HUES48 (cell line): ENCODE measurements at regions not wholly inside any gene's neighbourhood (a gene's known extent, or its start where the extent isn't known, plus 50 kb on each side); places are given as distances from the start of the nearest gene placed in this dataset.

ENCODE experiments used
- H3K27ac ChIP-seq: one replicate; pipeline ENCODE4 v1.7.0; 2013; ENCODE audit warnings: low read depth, low read length, inconsistent platforms
- H3K27me3 ChIP-seq: 2 replicates; pipeline ENCODE4 v1.6.1; 2013; ENCODE audit warnings: mild to moderate bottlenecking, low read length; ENCODE audit not compliant: control insufficient read depth, insufficient read depth
- H3K36me3 ChIP-seq: 2 replicates; pipeline ENCODE4 v1.6.1; 2013; ENCODE audit warnings: low read length; ENCODE audit not compliant: control insufficient read depth, insufficient read depth
- H3K4me1 ChIP-seq: 2 replicates; pipeline ENCODE4 v1.6.1; 2013; ENCODE audit warnings: mild to moderate bottlenecking, low read length; ENCODE audit not compliant: control insufficient read depth, insufficient read depth
- H3K4me3 ChIP-seq: 2 replicates; pipeline ENCODE4 v1.5.1; 2013; ENCODE audit warnings: mild to moderate bottlenecking, low read depth, low read length
- H3K9ac ChIP-seq: 2 replicates; pipeline ENCODE4 v1.6.1; 2013; ENCODE audit warnings: mild to moderate bottlenecking, low read depth, low read length, moderate library complexity
- H3K9me3 ChIP-seq: 2 replicates; pipeline ENCODE4 v1.6.1; 2013; ENCODE audit warnings: low read length; ENCODE audit not compliant: control insufficient read depth, insufficient read depth

- Histone ChIP-seq H3K9me3 (no peaks in the 10 kb centered on the region), H3K27ac (no peak overlapping the region), H3K4me3 (no peak overlapping the region), H3K4me1 (no peaks in the 10 kb centered on the region), H3K27me3 (no peaks in the 10 kb centered on the region), H3K36me3 (no peaks in the 10 kb centered on the region), H3K9ac (no peak overlapping the region)
Observed at GRCh38 chr2:181770150-181770549, 89.8 kb upstream of the NEUROD1 start.

- Histone ChIP-seq H3K4me1 (no peaks in the 10 kb centered on the region), H3K27me3 (no peaks in the 10 kb centered on the region), H3K9ac (no peak overlapping the region), H3K9me3 (no peaks in the 10 kb centered on the region), H3K4me3 (no peak overlapping the region), H3K27ac (no peak overlapping the region), H3K36me3 (no peaks in the 10 kb centered on the region)
Observed at GRCh38 chr2:181771356-181771755, 91.0 kb upstream of the NEUROD1 start.

GRCh38 chr2:181772334-181772733 lies 92.0 kb upstream of the NEUROD1 start:
- no peaks in the 10 kb centered on the region for H3K36me3 ChIP-seq
- H3K27me3 ChIP-seq = no peaks in the 10 kb centered on the region
- no peak overlapping the region for H3K27ac ChIP-seq
- H3K9me3 ChIP-seq = no peaks in the 10 kb centered on the region
- H3K4me3 ChIP-seq = no peak overlapping the region
- no peak overlapping the region for H3K9ac ChIP-seq
- H3K4me1 ChIP-seq = no peaks in the 10 kb centered on the region

GRCh38 chr2:181772777-181773176 lies 92.5 kb upstream of the NEUROD1 start:
- Histone ChIP-seq H3K4me3 (no peak overlapping the region), H3K9me3 (no peaks in the 10 kb centered on the region), H3K4me1 (no peaks in the 10 kb centered on the region), H3K27ac (no peak overlapping the region), H3K36me3 (no peaks in the 10 kb centered on the region), H3K9ac (no peak overlapping the region), H3K27me3 (no peaks in the 10 kb centered on the region)

- no peaks in the 10 kb centered on the region for H3K27me3 ChIP-seq
- 0 out of 2 replicates have a peak, but pooled peaks cover 2% of the 10 kb centered on the region for H3K4me1 ChIP-seq
- H3K4me3 ChIP-seq = no peak overlapping the region
- no peaks in the 10 kb centered on the region for H3K36me3 ChIP-seq
- H3K9ac ChIP-seq = no peak overlapping the region
- H3K27ac ChIP-seq = no peak overlapping the region
- H3K9me3 ChIP-seq = no peaks in the 10 kb centered on the region
Observed at GRCh38 chr2:181774685-181775084, 94.4 kb upstream of the NEUROD1 start.

GRCh38 chr2:181776336-181776735 lies 96.0 kb upstream of the NEUROD1 start:
- no peak overlapping the region for H3K27ac ChIP-seq
- no peaks in the 10 kb centered on the region for H3K36me3 ChIP-seq
- H3K27me3 ChIP-seq = no peaks in the 10 kb centered on the region
- no peak overlapping the region for H3K9ac ChIP-seq
- 0 out of 2 replicates have a peak, but pooled peaks cover 3% of the 10 kb centered on the region for H3K4me1 ChIP-seq
- H3K4me3 ChIP-seq = no peak overlapping the region
- H3K9me3 ChIP-seq = no peaks in the 10 kb centered on the region

- Histone ChIP-seq H3K27me3 (no peaks in the 10 kb centered on the region), H3K36me3 (no peaks in the 10 kb centered on the region), H3K4me3 (no peak overlapping the region), H3K27ac (no peak overlapping the region), H3K9me3 (no peaks in the 10 kb centered on the region), H3K4me1 (0 out of 2 replicates have a peak, but pooled peaks cover 3% of the 10 kb centered on the region), H3K9ac (no peak overlapping the region)
Observed at GRCh38 chr2:181777734-181778133, 97.4 kb upstream of the NEUROD1 start.

- Histone ChIP-seq H3K27ac (no peak overlapping the region), H3K4me1 (0 out of 2 replicates have a peak, but pooled peaks cover 3% of the 10 kb centered on the region), H3K9me3 (no peaks in the 10 kb centered on the region), H3K36me3 (no peaks in the 10 kb centered on the region), H3K27me3 (no peaks in the 10 kb centered on the region), H3K4me3 (no peak overlapping the region), H3K9ac (no peak overlapping the region)
Observed at GRCh38 chr2:181778621-181779201, 98.4 kb upstream of the NEUROD1 start.

GRCh38 chr2:181779288-181780021 lies 99.1 kb upstream of the NEUROD1 start:
- Histone ChIP-seq H3K27ac (no peak overlapping the region), H3K4me3 (no peak overlapping the region), H3K4me1 (0 out of 2 replicates have a peak, but pooled peaks cover 3% of the 10 kb centered on the region), H3K27me3 (no peaks in the 10 kb centered on the region), H3K9me3 (no peaks in the 10 kb centered on the region), H3K9ac (no peak overlapping the region), H3K36me3 (no peaks in the 10 kb centered on the region)

GRCh38 chr2:181780047-181780651 lies 99.8 kb upstream of the NEUROD1 start:
- H3K27me3 ChIP-seq = no peaks in the 10 kb centered on the region
- no peaks in the 10 kb centered on the region for H3K36me3 ChIP-seq
- H3K9me3 ChIP-seq = no peaks in the 10 kb centered on the region
- no peak overlapping the region for H3K4me3 ChIP-seq
- H3K9ac ChIP-seq = no peak overlapping the region
- H3K27ac ChIP-seq = no peak overlapping the region
- 0 out of 2 replicates have a peak, but pooled peaks cover 3% of the 10 kb centered on the region for H3K4me1 ChIP-seq

- Histone ChIP-seq H3K36me3 (no peaks in the 10 kb centered on the region), H3K9ac (no peak overlapping the region), H3K4me3 (no peak overlapping the region), H3K27ac (no peak overlapping the region), H3K9me3 (no peaks in the 10 kb centered on the region), H3K4me1 (0 out of 2 replicates have a peak, but pooled peaks cover 3% of the 10 kb centered on the region), H3K27me3 (no peaks in the 10 kb centered on the region)
Observed at GRCh38 chr2:181780657-181781056, 100.3 kb upstream of the NEUROD1 start.
